ENCODE measurements at regions not wholly inside any gene's neighbourhood (a gene's known extent, or its start where the extent isn't known, plus 50 kb on each side); places are given as distances from the start of the nearest gene placed in this dataset.

- TF ChIP-seq CTCF (IDR thresholded peaks at IDR 0.05; ENCODE audit: control extremely low read depth in 1 of 3, insufficient read depth in 1 of 3, low read depth in 1 of 3, low read length in 3 of 3) (no peak), MAFK (IDR thresholded peaks at IDR 0.05; ENCODE audit: low read depth, low read length) (no peak), KDM5A (IDR thresholded peaks at IDR 0.05; ENCODE audit: low read length) (no peak), RXRA (IDR thresholded peaks at IDR 0.05; ENCODE audit: insufficient read depth, low read depth, low read length) (no peak), POLR2AphosphoS5 (IDR thresholded peaks at IDR 0.05; ENCODE audit: low read depth, low read length) (no peak), SIRT6 (IDR thresholded peaks at IDR 0.05; ENCODE audit: low read length) (no peak), GTF2F1 (IDR thresholded peaks at IDR 0.05; ENCODE audit: borderline replicate concordance, low read depth, low read length) (no peak), SP2 (IDR thresholded peaks at IDR 0.05; ENCODE audit: low read length) (no peak), SUZ12 (IDR thresholded peaks at IDR 0.05; ENCODE audit: low read length) (no peak)
Observed at GRCh38 chr17:36862116-36862920, 75.0 kb upstream of the LHX1 start (continued).
